HUDEP-2 (cell line): ENCODE measurements at regions not wholly inside any gene's neighbourhood (a gene's known extent, or its start where the extent isn't known, plus 50 kb on each side); places are given as distances from the start of the nearest gene placed in this dataset.
A peak's percentile ranks its signal among the peaks of the same experiment; 100 is the strongest.

Experiments used
- DNase-seq, 76 experiments: peaks; one replicate each; lab custom pipeline; 2025; ENCODE audit not compliant: unreplicated experiment in 76 of 76; lab: John Stamatoyannopoulos, UW

DNA sequence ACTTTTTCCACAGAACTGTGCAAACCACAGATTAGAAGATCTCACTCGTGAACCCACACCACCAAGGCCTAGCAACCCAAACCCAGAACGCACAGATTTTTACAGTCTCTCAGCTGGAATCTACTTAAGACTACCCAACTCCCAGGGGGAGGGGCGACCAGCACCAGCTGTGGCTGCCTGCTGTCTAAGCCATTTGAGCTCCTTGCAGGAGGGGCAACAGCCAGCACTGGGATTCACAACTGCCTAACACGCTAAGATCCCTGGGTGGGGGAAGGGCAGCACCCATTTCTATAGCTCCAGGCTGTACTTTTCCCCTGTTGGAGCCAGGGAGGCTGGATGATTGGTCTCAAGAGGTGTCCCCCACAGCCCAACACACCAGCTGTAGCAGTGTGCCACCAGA, 368.8 kb downstream of the SUCLA2 start:
- DNase-seq = no peak

DNA sequence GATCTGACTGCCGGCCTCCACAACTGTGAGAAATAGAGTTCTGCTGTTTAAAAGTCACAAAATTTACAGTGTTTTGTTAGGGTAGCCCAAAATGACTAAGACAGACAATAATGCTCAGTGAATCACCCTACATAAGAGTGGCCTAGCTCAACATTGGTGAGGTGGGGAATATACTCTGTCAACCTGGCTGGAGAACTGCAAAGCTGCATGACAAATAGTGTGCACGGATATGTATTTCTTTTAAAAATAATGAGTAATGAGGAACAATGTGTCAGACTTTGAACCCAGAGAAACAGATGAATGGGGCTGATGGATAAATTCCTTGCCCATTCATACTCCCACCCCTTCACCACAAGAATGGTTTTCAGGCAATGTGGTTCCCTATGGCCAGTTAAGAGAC, 372.4 kb downstream of the SUCLA2 start:
- no peak for DNase-seq

DNA sequence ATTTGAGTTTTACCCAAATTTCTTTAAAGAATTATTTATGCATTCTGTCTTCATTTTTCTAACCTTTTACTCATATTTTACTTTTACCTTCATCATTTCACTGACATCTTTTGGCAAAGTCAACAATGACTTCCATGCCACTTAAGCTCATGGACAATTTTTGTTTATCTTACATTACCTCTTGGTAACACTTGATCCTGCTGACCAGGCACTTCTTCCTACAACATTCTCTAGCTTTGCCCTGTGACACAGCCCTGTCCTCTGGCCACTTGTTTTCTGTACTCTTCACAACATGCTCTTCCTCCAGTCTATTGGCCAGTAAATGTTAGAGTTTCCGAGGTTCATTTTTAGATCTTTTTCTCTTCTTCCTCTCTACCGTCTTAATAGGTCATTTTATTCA, 377.2 kb downstream of the SUCLA2 start:
- no peak for DNase-seq

DNA sequence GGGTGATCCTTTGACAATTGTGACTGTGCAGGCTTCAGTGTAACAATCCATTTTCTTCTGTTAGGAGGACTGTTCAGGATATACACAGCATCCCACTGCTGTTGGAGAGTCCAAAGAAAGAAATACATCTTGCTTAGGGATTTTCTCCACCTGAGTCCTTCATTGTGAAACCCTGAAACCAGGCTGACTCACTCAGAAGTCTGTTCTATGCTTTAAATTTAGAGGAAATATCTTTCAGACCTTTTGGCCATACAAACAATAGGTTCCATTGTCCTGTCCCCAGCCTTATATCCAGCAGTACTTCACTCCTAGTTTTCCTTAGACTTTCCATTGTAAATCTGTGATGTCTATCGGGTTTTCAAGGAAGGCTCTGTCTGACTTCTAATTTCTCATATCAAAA, 379.1 kb downstream of the SUCLA2 start:
- DNase-seq = no peak

DNA sequence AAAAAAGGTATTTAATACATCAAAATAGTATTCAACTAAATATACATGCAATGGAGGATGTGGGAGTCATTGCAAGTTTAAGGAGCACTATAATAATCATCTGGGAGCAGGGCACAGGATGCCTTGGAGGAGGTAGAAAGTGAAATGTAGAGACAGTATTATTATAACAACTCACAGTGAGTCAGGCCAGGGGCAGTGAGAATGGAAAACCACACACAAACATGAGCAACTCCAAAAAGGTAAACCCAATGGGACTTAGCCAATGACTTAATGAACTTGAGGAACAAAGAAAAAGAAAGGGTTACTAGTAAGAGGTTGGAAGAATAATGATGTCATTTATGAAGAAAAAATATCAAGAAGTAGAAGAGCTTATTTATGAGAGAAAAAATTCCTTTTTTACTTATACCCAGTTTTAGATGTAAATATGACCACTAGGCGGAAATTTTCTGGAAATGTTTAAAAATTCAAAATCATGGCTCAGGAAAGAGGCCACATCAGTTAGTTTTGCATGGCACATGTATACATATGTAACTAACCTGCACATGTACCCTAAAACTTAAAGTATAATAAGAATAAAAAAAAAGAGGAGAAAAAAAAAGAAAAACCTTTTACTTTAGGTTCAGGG, 389.3 kb downstream of the SUCLA2 start:
- DNase-seq = no peak

DNA sequence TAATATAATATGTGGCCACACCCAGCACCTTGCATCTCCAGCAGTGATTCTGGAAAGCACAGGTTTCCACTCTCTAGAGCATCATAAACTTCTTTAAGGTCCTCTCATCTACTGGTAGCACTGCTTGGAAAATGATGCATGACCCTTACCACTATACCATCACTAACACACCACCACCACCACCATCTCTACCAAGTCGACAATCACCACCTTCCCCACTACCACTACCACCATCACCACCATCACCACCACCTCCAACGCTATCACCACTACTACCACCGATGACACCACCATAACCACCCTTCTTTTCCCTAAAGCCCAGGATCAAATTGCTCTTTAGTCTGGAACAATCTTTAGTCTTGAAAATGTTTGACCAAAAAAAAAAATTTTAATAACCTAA, 390.4 kb downstream of the SUCLA2 start:
- no peak for DNase-seq

DNA sequence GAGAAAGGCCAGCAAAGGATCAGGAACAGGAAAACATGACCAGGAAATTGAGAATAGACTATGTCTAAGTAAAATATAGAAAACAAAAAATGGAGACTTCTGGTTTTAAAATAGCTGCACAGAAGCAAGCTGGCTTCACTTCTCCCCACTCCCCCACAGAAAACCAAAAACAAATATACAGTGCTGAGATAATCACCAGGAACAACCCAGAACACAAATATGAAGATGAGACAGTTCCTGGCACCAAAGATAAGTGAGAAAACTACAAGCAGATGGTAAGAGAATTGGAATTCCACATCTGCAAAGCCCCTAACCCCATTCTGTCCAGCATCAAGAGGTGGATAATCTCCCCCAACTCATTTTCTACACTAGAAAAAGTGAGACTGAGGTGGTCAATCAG, 397.7 kb downstream of the SUCLA2 start:
- no peak for DNase-seq

DNA sequence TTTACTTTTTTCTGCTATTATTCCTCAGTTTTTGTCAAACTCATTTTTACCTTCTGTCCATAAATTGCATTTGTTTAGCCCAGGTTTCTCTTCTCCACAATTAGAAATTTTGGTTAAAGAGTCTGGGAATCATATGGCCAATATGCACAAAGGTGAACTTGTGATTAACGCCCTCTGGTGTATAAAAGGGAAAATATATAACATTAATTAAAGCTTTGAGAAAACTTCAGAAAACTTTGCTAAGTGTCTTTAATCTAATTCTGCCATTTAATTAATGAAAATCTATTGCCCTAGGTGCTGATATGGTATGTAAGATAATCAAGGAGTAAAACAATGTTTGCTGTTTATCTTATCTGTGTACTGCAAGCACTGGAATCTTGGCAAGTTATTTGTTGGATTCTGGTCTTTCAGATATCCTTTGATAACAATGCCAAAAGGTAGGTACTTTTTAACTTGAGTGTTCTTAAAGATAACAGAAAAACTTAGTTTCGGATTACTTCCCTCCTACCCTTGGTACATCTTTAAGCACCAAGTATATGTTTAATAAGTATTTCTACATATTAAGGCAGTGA, 402.6 kb downstream of the SUCLA2 start:
- no peak for DNase-seq

DNA sequence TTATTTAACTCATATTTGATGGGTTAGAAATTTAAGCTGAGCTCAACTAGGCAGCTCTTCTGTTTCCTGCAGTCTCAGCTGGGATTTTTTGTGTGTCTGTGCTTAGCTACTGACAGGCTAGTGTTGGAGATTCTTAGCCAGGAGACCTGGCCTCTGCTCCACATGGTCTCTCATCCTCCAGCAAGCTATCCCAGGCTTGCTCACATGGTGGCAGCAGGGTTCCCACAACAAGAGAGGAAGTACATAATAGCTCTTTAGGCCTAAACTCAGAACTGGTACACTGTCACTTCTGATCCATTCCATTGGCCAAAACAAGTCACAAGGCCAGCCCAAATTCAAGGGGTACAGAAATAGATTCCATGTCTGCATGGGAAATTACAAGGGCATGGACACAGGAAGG, 406.2 kb downstream of the SUCLA2 start:
- peak in 6 of 76 experiments; percentile 1 to 28 (median 10) for DNase-seq

DNA sequence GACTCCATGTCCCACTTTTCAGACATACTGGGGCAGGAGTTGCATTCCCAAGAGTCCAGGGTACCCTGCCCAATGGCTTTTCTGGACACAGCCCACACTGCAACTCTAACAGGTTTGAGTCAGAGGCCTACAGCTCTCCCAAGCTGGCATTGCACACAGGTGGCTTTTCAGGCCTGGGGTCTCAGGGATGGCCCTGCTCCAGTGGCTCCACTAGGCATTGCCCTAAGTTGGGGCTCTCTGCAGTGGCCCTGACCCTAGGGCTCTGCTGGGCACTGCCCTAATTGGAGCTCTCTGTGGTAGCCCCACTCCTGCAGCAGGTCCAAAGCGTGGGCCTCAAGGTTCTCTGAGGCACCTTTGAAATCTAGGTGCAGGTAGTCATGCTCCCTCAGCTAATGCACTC, 408.8 kb downstream of the SUCLA2 start:
- no peak for DNase-seq

DNA sequence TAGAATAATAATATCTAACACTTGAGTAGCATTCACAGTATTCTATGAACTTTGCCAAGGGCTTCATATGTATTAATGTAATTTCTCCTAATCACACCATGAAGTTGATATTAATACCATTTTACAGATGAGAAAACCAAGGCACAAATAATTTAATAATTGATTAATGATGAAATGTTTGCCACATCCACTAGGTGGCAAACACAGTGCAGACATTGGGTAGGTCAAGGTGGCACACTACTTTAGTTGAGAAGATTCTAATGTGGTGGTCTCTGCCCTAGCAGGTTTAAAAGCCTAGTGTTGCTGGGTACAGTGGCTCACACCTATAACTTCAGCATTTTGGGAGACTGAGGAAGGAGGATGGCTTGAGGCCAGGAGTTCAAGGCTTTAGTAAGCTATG, 412.4 kb downstream of the SUCLA2 start:
- no peak for DNase-seq

DNA sequence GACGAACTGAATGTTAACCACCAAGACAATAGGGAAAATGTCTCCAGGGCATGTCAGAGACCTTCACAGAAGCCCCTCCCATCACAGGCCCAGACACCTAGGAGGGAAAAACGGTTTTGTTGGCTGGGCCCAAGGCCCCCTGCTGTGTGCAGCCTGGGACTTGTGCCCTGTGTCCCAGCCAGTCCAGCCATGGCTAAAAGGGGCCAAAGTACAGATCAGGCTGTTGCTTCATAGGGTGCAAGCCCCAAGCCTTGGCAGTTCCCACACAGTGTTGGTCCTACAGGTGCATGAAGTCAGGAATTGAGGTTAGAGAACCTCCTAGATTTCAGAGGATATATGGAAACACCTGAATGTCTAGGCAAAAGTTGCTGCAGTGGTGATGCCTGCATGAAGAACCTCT, 428.7 kb downstream of the SUCLA2 start:
- no peak for DNase-seq

DNA sequence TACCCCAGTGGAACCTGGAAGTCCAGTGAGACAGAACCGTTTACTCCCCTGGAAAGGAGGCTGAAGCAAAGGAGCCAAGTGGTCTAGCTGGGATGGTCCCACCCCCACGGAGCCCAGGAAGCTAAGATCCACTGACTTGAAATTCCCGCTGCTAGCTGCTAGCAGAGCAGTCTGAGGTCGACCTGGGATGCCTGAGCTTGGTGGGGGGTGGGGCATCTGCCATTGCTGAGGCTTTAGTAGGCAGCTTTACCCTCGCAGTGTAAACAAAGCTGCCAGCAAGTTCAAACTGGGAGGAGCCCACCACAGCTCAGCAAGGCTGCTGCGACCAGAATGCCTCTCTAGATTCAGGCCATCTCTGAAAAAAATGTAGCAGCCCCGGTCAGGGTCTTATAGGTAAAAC, 437.0 kb downstream of the SUCLA2 start:
- DNase-seq = no peak

DNA sequence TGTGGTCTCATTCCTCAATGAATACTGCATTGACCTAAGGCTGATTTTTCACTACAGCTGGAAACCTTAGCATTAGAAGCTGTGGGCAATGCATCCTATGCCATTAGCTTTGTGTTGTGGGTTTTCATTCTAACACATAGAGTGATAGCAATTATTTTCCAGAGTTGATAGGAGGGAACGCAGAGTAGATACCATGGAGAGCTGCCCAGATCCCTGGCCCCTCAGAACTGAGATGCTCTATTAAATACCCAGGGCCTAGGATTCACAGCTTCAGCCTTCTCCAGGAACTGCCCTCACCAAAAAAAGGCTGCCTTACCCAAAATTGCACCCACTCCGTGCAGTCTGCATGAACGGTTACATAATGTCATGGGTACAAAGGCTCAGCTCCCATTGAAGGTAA, 444.4 kb downstream of the SUCLA2 start:
- DNase-seq = no peak

DNA sequence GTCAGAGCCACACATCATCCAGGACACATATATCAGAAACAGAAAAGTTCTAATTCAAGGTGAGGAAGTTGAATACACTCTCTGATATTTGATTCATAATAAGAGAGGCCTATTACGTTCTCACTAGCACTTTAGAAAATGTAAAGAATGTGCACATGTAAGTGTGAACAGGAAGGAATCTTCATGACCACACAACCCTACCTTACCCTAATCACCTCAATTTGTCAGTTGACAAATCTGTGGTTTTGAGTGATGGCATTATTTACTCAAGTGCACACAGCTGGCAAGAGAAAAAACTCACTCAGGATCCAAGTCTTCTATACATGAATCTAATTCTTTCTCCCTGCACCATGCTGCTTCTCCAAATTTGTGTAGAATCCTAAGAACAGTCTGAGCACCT, 445.8 kb downstream of the SUCLA2 start:
- DNase-seq = no peak

DNA sequence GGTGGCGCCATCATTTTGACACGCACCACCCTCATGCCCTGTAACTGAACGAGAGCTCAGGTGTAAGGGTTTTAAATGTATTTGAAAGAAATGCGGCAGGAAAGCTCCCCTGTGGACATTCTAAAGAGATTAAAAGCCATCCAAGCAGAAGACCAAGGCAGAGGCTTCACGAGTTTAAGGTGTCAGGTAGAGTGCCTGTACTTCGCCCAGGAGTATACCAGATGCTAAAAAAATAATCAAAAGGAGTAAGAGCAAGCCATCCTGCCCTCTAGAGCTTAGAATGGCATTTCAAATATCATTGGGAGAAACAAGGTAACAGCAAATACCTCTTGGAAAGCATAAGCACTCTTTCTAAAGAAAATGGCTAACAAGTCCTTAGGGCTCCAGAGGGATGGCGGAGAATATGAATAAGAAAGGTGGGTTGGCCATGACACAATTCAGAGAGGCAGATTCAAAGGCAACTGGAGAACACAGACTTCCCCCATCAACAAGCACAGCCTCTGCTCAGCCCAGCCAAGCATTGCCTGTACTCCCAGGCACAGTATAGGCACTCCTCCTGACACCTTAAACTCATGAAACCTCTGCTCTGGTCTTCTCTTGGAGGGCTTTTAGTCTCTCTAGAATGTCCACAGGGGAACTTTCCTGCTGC, 447.6 kb downstream of the SUCLA2 start:
- no peak for DNase-seq

DNA sequence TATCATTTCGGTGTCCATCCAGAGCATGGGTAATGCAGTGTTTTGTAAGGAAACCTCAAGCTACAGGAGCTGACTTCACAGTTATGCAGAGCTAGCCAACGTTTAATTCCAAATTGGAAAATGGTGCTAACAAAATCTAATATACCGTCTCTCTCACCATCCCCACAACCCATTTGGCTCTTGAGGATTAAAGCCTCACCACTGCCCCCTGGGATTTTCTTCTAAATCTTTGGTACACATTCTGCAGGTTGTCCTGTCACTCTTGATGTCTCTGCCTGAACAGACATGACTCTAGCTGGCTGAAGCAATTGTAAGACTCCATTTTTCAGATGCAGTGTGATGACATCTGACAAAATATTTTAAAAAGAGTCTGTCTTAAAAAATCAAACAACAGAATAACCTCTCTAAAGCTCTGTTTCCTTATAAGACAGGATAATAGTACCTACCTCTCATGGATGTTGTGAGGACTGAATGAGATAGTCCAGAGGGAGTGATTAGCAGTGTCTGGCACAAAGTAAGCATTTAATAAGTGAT, 451.8 kb downstream of the SUCLA2 start:
- DNase-seq = no peak

DNA sequence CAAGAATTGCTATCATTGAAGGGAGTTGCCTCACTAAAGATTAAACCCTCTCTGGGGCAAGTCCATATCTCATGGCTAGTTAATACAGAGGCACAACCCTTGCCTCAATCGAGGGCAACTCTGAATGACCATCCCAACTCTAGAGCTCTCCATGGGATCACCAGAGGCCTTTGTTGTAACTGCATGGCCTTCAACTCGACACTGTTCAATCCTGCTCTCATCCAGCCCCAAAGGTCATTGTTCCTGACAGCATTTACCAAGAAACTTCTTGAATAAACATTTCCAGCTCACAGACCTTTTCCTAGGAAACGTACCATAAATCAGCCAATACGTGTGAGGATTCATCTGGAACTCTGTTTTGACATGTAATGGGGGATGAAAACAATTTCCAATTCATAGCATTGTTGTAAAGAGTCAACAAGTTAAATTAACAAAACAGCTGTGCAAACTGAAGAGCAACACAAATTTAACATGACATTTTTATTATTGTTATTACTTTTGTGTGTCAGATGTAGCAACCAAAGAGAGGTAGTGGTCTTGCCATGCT, 452.7 kb downstream of the SUCLA2 start:
- DNase-seq = no peak

DNA sequence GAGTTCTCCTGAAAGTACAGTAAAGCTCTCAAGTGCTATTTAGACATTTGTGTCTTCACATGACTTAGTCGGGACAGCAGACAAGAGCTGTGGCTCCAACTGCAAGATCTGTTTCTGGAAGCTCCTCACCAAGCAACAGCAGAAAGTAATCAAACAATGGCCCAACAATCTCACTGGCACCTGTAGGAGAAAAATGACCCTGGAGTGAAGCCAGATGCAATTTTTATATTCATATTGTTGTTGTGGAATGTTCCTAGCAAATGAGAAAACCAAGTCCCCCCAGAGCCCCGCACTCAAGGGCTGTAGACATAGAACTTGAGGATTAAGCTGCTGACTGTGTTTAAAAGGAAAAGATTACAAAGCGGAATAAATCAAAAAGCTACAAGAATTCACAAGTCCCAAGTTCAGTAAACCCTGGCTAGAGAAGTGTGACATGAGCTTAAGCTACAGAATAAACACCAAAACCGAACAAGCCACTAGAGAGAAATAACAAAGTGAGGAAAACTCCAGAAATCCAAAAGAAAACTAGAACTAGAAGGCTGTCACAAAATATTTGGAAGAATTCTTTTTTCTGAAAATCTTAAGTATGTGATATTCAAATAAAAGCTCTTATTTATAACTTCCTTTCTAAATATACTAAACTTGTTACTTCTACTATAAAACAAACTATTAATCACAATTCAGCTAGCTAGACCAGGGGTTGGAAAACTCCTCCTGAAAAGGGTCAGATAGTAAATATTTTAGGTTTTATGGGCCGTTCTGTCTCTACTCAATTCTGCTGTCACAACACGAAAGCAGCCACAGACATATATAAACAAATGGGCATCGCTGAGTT, 454.5 kb downstream of the SUCLA2 start:
- DNase-seq = no peak

DNA sequence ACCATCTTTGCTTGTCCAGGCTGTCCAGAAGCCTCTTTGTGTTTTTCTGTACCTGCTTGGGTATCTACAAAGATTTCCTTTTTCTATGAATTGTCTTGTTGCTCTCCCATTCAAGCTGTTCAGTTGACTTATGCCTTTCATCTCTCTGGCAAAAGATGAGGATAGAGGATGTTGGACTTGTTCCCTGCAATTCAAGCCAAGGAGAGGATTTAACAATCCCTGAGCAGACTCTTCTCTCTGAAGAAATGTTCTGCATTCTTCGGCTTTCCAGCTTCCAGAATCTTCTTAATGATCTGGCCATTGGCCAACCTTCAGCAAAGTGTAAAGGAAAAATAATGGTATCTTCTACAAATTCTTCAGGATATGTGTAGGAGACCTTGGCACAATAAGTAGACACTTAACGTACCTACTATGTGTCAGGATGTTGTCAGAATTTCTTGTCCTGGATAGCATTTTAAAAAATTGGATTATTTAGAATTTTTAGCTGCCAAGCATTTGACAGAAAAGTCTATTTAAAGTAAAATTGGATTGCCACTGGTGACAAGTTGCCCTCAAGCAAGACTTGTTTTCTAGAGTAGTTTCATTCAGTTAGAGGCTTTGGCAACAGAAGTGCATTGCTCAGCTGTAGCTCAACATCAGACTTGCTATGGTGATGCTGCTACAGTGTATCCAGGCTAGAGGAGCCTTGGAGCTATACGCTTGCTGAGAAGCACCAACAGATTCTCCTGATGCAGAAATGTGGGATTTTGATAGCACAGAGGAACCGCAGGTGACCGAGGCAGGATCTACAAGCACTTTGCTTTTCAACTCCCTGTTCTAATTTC, 455.7 kb downstream of the SUCLA2 start:
- no peak for DNase-seq
